Activated T-helper 1 cell treated with anti-CD3 and anti-CD28 coated beads, Interleukin-12 subunit alpha, Interleukin-12 subunit beta, Interleukin-2, Interleukin-4 antibody, amounts not matched to agents 30 ng/mL and 10 ng/mL and 1 ng/mL, durations not matched to agents 14 hours and 24 hours and 36 hours (primary cell): ENCODE measurements at regions not wholly inside any gene's neighbourhood (a gene's known extent, or its start where the extent isn't known, plus 50 kb on each side); places are given as distances from the start of the nearest gene placed in this dataset.
"Not testable (repeated sequence)": the region's sequence is repeated elsewhere in the genome, so short reads cannot be mapped to it uniquely, and the experiment has no call there.

Source experiments
- DNase-seq: peaks from one replicate; pipeline ENCODE4 v3.0.0; 2021; ENCODE audit warnings: low spot score
- H3K27ac Mint-ChIP-seq: one replicate; pipeline ENCODE4 v1.8.0; 2021; ENCODE audit warnings: mild to moderate bottlenecking, mixed read lengths
- H3K27me3 Mint-ChIP-seq: one replicate; pipeline ENCODE4 v1.8.0; 2022; ENCODE audit warnings: mild to moderate bottlenecking, moderate library complexity, mixed read lengths; ENCODE audit not compliant: insufficient read depth
- H3K36me3 Mint-ChIP-seq: one replicate; pipeline ENCODE4 v1.8.0; 2021; ENCODE audit warnings: low read depth, mixed read lengths
- H3K4me1 Mint-ChIP-seq: one replicate; pipeline ENCODE4 v1.8.0; 2021; ENCODE audit warnings: low read depth, mixed read lengths
- H3K4me3 Mint-ChIP-seq: one replicate; pipeline ENCODE4 v1.8.0; 2021; ENCODE audit warnings: mild to moderate bottlenecking, moderate library complexity, mixed read lengths
- H3K9me3 Mint-ChIP-seq: one replicate; pipeline ENCODE4 v1.8.0; 2021; ENCODE audit warnings: mixed read lengths
- intact Hi-C: fragments of 100-400 bp; cut with micrococcal nuclease; formaldehyde crosslinking; loops from one replicate; pipeline ENCODE4 v1.15.1; 2024

GRCh38 chr4:150002561-150002960 is 75.7 kb upstream of the DCLK2 start:
- Mint-ChIP-seq H3K36me3 (no peaks in the 10 kb centered on the region), H3K27ac (no peak overlapping the region), H3K27me3 (peaks cover 13% of the 10 kb centered on the region), H3K4me3 (no peak overlapping the region), H3K9me3 (no peaks in the 10 kb centered on the region), H3K4me1 (peaks cover 6% of the 10 kb centered on the region)
- intact Hi-C loops = no loop called here
- DNase-seq = no peak

- DNase-seq = no peak
- H3K4me3 Mint-ChIP-seq = no peak overlapping the region
- peaks cover 16% of the 10 kb centered on the region for H3K27me3 Mint-ChIP-seq
- intact Hi-C loops = no loop called here
- no peaks in the 10 kb centered on the region for H3K9me3 Mint-ChIP-seq
- H3K27ac Mint-ChIP-seq = no peak overlapping the region
- no peaks in the 10 kb centered on the region for H3K4me1 Mint-ChIP-seq
- no peaks in the 10 kb centered on the region for H3K36me3 Mint-ChIP-seq
Observed at GRCh38 chr4:150004481-150004880, 73.8 kb upstream of the DCLK2 start.

GRCh38 chr4:150005537-150005936 is 72.7 kb upstream of the DCLK2 start:
- no peaks in the 10 kb centered on the region for H3K9me3 Mint-ChIP-seq
- DNase-seq = no peak
- intact Hi-C loops = no loop called here

GRCh38 chr4:150006197-150006596 is 72.0 kb upstream of the DCLK2 start:
- intact Hi-C loops = no loop called here
- Mint-ChIP-seq H3K4me1 (no peaks in the 10 kb centered on the region), H3K27ac (no peak overlapping the region), H3K4me3 (no peak overlapping the region), H3K27me3 (peaks cover 14% of the 10 kb centered on the region), H3K36me3 (no peaks in the 10 kb centered on the region), H3K9me3 (no peaks in the 10 kb centered on the region)
- DNase-seq = no peak

More at GRCh38 chr4:150005537-150005936, 72.7 kb upstream of the DCLK2 start:
- Mint-ChIP-seq H3K4me3 (no peak overlapping the region), H3K27ac (no peak overlapping the region), H3K27me3 (peaks cover 14% of the 10 kb centered on the region), H3K36me3 (no peaks in the 10 kb centered on the region), H3K4me1 (no peaks in the 10 kb centered on the region)

- no peaks in the 10 kb centered on the region for H3K4me1 Mint-ChIP-seq
- DNase-seq = no peak
- H3K27ac Mint-ChIP-seq = no peak overlapping the region
- no peak overlapping the region for H3K4me3 Mint-ChIP-seq
- H3K9me3 Mint-ChIP-seq = no peaks in the 10 kb centered on the region
- intact Hi-C loops = no loop called here
- H3K36me3 Mint-ChIP-seq = no peaks in the 10 kb centered on the region
- peaks cover 14% of the 10 kb centered on the region for H3K27me3 Mint-ChIP-seq
Observed at GRCh38 chr4:150007512-150007911, 70.7 kb upstream of the DCLK2 start.

GRCh38 chr4:150008546-150008945 is 69.7 kb upstream of the DCLK2 start:
- no peaks in the 10 kb centered on the region for H3K9me3 Mint-ChIP-seq
- H3K4me1 Mint-ChIP-seq = no peaks in the 10 kb centered on the region
- intact Hi-C loops = no loop called here
- H3K27me3 Mint-ChIP-seq = peaks cover 14% of the 10 kb centered on the region
- no peak for DNase-seq
- H3K36me3 Mint-ChIP-seq = no peaks in the 10 kb centered on the region
- no peak overlapping the region for H3K27ac Mint-ChIP-seq
- H3K4me3 Mint-ChIP-seq = no peak overlapping the region

- peaks cover 14% of the 10 kb centered on the region for H3K27me3 Mint-ChIP-seq
- H3K4me1 Mint-ChIP-seq = no peaks in the 10 kb centered on the region
- H3K9me3 Mint-ChIP-seq = no peaks in the 10 kb centered on the region
- no peak overlapping the region for H3K27ac Mint-ChIP-seq
- intact Hi-C loops = no loop called here
- H3K36me3 Mint-ChIP-seq = no peaks in the 10 kb centered on the region
- H3K4me3 Mint-ChIP-seq = no peak overlapping the region
- no peak for DNase-seq
Observed at GRCh38 chr4:150009533-150009932, 68.7 kb upstream of the DCLK2 start.

GRCh38 chr4:150010525-150011126 is 67.6 kb upstream of the DCLK2 start:
- no peaks in the 10 kb centered on the region for H3K36me3 Mint-ChIP-seq
- DNase-seq = no peak
- peaks cover 9% of the 10 kb centered on the region for H3K27me3 Mint-ChIP-seq
- intact Hi-C loops = loop anchor here (1.0 kb wide), 1 partner anchor 233 kb away; no protein-coding TSS in a partner anchor
- H3K27ac Mint-ChIP-seq = no peak overlapping the region
- H3K4me1 Mint-ChIP-seq = no peaks in the 10 kb centered on the region
- H3K4me3 Mint-ChIP-seq = no peak overlapping the region
- no peaks in the 10 kb centered on the region for H3K9me3 Mint-ChIP-seq

- Mint-ChIP-seq H3K4me1 (no peaks in the 10 kb centered on the region), H3K9me3 (no peaks in the 10 kb centered on the region), H3K36me3 (no peaks in the 10 kb centered on the region), H3K4me3 (no peak overlapping the region), H3K27me3 (peaks cover 3% of the 10 kb centered on the region), H3K27ac (no peak overlapping the region)
- DNase-seq = no peak
- intact Hi-C loops = no loop called here
Observed at GRCh38 chr4:150012851-150013360, 65.3 kb upstream of the DCLK2 start.

GRCh38 chr4:150015910-150016309 is 62.3 kb upstream of the DCLK2 start:
- H3K27me3 Mint-ChIP-seq, H3K36me3 Mint-ChIP-seq, H3K27ac Mint-ChIP-seq, H3K4me3 Mint-ChIP-seq, H3K9me3 Mint-ChIP-seq, DNase-seq, H3K4me1 Mint-ChIP-seq, intact Hi-C loops: not testable (repeated sequence)

GRCh38 chr4:150016621-150017020 is 61.6 kb upstream of the DCLK2 start:
- H3K36me3 Mint-ChIP-seq, H3K4me3 Mint-ChIP-seq, H3K27me3 Mint-ChIP-seq, intact Hi-C loops, H3K9me3 Mint-ChIP-seq, DNase-seq, H3K4me1 Mint-ChIP-seq, H3K27ac Mint-ChIP-seq: not testable (repeated sequence)

GRCh38 chr4:150018257-150018656 is 60.0 kb upstream of the DCLK2 start:
- H3K27me3 Mint-ChIP-seq = peaks cover 9% of the 10 kb centered on the region
- no peak overlapping the region for H3K4me3 Mint-ChIP-seq
- intact Hi-C loops = no loop called here
- no peaks in the 10 kb centered on the region for H3K4me1 Mint-ChIP-seq
- no peak for DNase-seq
- no peaks in the 10 kb centered on the region for H3K9me3 Mint-ChIP-seq
- no peak overlapping the region for H3K27ac Mint-ChIP-seq
- H3K36me3 Mint-ChIP-seq = no peaks in the 10 kb centered on the region

GRCh38 chr4:150021483-150021882 is 56.8 kb upstream of the DCLK2 start:
- DNase-seq = no peak
- Mint-ChIP-seq H3K9me3 (peaks cover 5% of the 10 kb centered on the region), H3K4me3 (no peak overlapping the region), H3K36me3 (no peaks in the 10 kb centered on the region), H3K27ac (no peak overlapping the region), H3K4me1 (no peaks in the 10 kb centered on the region), H3K27me3 (peaks cover 6% of the 10 kb centered on the region)
- intact Hi-C loops = no loop called here

- H3K4me1 Mint-ChIP-seq = no peaks in the 10 kb centered on the region
- no peak for DNase-seq
- intact Hi-C loops = no loop called here
- H3K27me3 Mint-ChIP-seq = peaks cover 6% of the 10 kb centered on the region
- H3K4me3 Mint-ChIP-seq = no peak overlapping the region
- H3K27ac Mint-ChIP-seq = no peak overlapping the region
- H3K36me3 Mint-ChIP-seq = no peaks in the 10 kb centered on the region
- H3K9me3 Mint-ChIP-seq = peaks cover 17% of the 10 kb centered on the region
Observed at GRCh38 chr4:150023489-150023888, 54.8 kb upstream of the DCLK2 start.
